AG04449 (cell line): ENCODE measurements at regions not wholly inside any gene's neighbourhood (a gene's known extent, or its start where the extent isn't known, plus 50 kb on each side); places are given as distances from the start of the nearest gene placed in this dataset.

Source experiments
- CTCF ChIA-PET: fragments of 350-600 bp; formaldehyde crosslinking; extraction: SDS; loops from one replicate; lab custom pipeline; 2021; ENCODE audit warnings: antibody characterized with exemption; lab: Yijun Ruan, JAX
- POLR2A ChIA-PET: fragments of 400-600, 350-600 bp; formaldehyde crosslinking; extraction: SDS; loops from one replicate; lab custom pipeline; 2020; ENCODE audit warnings: antibody characterized with exemption, inconsistent platforms; lab: Yijun Ruan, JAX
- DNase-seq: peaks from one replicate; pipeline ENCODE4 v3.0.0-alpha.2; 2010; ENCODE audit warnings: low read depth, low spot score
- H3K4me3 ChIP-seq: 2 replicates; pipeline ENCODE4 v1.5.1; 2011; ENCODE audit warnings: low read depth, mild to moderate bottlenecking, control low read depth, low read length
- CTCF ChIP-seq: IDR thresholded peaks from one replicate; pipeline ENCODE4 v1.5.1; 2011; ENCODE audit warnings: mild to moderate bottlenecking, moderate library complexity, low read length, control low read depth, inconsistent platforms; ENCODE audit not compliant: insufficient read depth; ENCODE audit errors: missing control alignments

DNA sequence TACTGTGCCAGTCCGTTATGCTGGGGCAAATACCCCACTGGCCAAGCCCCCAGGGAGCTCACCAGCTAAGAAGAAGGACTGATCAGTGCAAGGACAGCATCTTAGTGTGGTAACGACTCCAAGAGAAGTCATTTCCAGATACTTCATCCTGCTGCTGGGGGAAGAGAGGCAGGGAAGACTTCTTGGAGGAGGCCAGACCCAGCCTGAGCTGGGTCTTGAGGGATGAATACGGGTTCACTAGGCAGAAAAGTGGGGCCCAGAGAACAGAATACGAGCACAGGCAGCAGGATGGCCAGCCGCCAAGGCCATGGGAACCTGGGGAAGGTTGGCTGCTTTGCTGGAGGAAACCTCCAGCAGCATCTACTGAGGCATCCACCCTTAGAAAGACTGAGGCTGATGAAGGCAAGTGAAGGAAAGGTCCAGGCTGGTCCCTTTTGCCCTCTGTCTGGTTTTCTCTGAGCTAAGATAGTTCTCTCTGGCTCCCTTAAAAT lies 84.1 kb downstream of the GLI2 start:
- POLR2A ChIA-PET = interaction anchor here (1.0 to 2.0 kb wide), 5 partner anchors 11 to 255 kb away, joined by 3 to 7 read pairs (median 4); no protein-coding TSS in a partner anchor
- peak overlapping the region; percentile 61 for H3K4me3 ChIP-seq
- TF ChIP-seq CTCF = no peak
- CTCF ChIA-PET = interaction anchor here (1.2 to 2.2 kb wide), 4 partner anchors 37 to 257 kb away, joined by 3 to 10 read pairs (median 6); no protein-coding TSS in a partner anchor
- no peak for DNase-seq

GRCh38 chr2:120820263-120820952 lies 84.7 kb downstream of the GLI2 start:
- H3K4me3 ChIP-seq = peak overlapping the region; percentile 61
- no peak for TF ChIP-seq CTCF
- POLR2A ChIA-PET = interaction anchor here (1.0 to 2.0 kb wide), 6 partner anchors 11 to 255 kb away, joined by 3 to 7 read pairs (median 4); no protein-coding TSS in a partner anchor
- CTCF ChIA-PET = interaction anchor here (1.0 to 2.2 kb wide), 4 partner anchors 37 to 257 kb away, joined by 4 to 10 read pairs (median 6); no protein-coding TSS in a partner anchor
- DNase-seq = no peak

- POLR2A ChIA-PET = interaction anchor here (1.0 to 2.0 kb wide), 6 partner anchors 12 to 254 kb away, joined by 3 to 7 read pairs (median 4); no protein-coding TSS in a partner anchor
- peak overlapping the region; percentile 61 for H3K4me3 ChIP-seq
- TF ChIP-seq CTCF = no peak
- CTCF ChIA-PET = interaction anchor here (1.0 to 2.2 kb wide), 3 partner anchors 36 to 251 kb away, joined by 4 to 7 read pairs (median 7); no protein-coding TSS in a partner anchor
- no peak for DNase-seq
Measured at GRCh38 chr2:120820953-120821279, 85.2 kb downstream of the GLI2 start.

DNA sequence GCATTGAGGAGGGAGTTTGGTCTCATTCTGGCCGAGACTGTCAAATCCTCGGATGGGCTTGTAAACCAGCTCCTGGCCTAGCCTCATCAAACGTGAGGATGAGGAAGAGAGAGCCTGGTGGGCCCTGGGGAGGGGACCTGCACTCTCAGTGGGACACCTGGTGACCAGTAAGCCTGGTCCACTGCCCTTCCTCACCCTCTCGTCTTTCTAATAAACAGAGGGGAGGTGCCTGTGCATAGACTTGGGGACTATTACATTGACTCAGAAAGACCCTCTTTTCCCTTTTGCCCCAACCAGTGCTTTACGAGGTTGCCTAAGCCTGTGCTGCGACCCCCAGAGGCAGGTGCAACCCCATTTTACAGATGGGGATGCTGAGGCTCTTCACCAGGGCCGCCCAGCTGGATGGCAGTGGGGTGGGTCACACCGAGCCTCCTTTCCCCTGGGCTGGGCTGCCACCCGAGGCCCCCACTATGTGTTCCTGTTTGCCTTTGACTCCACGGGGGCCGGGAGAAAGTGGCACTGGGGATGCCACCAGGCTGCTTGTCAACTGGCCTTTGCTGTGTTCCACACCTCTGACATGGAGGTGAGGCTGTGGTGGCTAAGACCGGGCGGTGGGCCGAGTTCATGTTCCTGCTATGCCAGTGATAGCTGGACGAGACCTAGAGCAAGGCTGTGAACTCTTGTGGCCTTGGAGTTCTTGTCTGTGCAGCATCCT lies 85.9 kb downstream of the GLI2 start:
- no peak for DNase-seq
- H3K4me3 ChIP-seq = peak overlapping the region; percentile 61
- no peak for TF ChIP-seq CTCF
- CTCF ChIA-PET = interaction anchor here (0.8 to 2.0 kb wide), 3 partner anchors 36 to 250 kb away, joined by 3 to 7 read pairs (median 4); no protein-coding TSS in a partner anchor
- POLR2A ChIA-PET = interaction anchor here (1.7 kb wide), 1 partner anchor 13 kb away, joined by 4 read pairs; no protein-coding TSS in a partner anchor

- H3K4me3 ChIP-seq = no peak overlapping the region
- no peak for DNase-seq
- ChIA-PET POLR2A (interaction anchor here (0.6 kb wide), 1 partner anchor 53 kb away, joined by 3 read pairs; no protein-coding TSS in a partner anchor), CTCF (interaction anchor here (0.8 to 2.0 kb wide), 3 partner anchors 35 to 249 kb away, joined by 3 to 7 read pairs (median 3); no protein-coding TSS in a partner anchor)
- no peak for TF ChIP-seq CTCF
Measured at GRCh38 chr2:120822933-120823332, 87.3 kb downstream of the GLI2 start.

DNA sequence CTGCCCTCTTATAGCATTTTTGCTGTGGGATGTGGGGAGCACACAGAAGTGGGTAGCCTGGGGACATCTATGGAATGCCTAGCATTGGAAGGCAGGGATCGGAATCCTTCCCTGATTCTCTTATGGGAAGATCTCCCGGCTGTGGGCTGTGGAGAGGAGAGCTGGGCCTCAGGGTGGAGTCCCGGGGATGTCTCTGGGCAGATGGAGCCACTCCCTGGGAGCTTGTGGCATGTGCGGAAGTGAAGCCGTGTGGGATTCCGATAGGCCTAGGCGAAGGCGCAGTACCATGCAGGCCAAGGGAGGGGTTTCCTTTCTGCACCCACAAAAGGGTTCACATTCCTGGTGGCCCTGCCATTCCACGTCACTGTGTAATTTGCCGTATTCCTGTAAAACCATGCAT lies 87.9 kb downstream of the GLI2 start:
- CTCF ChIA-PET = interaction anchor here (0.8 kb wide), 1 partner anchor 44 kb away, joined by 3 read pairs; no protein-coding TSS in a partner anchor
- DNase-seq = no peak
- no peak for TF ChIP-seq CTCF
- H3K4me3 ChIP-seq = no peak overlapping the region
- POLR2A ChIA-PET = no interaction called here
